ENCODE measurements at regions not wholly inside any gene's neighbourhood (a gene's known extent, or its start where the extent isn't known, plus 50 kb on each side); places are given as distances from the start of the nearest gene placed in this dataset.

DNA sequence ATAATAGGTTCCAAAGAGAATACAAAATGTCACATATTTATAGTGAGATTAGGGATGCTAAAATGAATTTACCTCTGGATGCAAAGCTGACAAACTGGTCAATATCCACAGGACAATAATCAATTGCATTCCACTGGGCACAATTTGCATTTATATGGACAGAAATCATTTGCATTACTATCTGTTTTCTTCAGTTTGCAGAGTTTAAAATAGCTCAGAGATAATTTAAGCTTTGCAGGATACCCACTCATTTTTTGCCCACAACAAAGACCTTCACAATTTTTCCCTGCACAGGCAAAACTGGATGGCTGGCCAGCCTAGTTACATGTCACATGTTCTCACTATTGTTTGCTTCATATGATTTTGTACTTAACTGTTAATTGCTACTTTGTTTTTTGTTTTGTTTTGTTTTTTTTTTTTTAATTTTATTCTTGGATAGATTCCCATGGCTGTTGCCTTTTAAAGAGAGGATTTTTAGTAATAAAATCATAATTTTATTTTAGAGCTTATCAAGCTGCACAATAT is 483.5 kb downstream of the UTRN start:
- TF ChIP-seq POLR2AphosphoS5 (IDR thresholded peaks at IDR 0.05) = no peak
- TF ChIP-seq, protein P1, sequence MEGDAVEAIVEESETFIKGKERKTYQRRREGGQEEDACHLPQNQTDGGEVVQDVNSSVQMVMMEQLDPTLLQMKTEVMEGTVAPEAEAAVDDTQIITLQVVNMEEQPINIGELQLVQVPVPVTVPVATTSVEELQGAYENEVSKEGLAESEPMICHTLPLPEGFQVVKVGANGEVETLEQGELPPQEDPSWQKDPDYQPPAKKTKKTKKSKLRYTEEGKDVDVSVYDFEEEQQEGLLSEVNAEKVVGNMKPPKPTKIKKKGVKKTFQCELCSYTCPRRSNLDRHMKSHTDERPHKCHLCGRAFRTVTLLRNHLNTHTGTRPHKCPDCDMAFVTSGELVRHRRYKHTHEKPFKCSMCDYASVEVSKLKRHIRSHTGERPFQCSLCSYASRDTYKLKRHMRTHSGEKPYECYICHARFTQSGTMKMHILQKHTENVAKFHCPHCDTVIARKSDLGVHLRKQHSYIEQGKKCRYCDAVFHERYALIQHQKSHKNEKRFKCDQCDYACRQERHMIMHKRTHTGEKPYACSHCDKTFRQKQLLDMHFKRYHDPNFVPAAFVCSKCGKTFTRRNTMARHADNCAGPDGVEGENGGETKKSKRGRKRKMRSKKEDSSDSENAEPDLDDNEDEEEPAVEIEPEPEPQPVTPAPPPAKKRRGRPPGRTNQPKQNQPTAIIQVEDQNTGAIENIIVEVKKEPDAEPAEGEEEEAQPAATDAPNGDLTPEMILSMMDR (IDR thresholded peaks at IDR 0.05) = no peak

Data from suprapubic skin (tissue), 3 donors.